ENCODE measurements at regions not wholly inside any gene's neighbourhood (a gene's known extent, or its start where the extent isn't known, plus 50 kb on each side); places are given as distances from the start of the nearest gene placed in this dataset.

DNA sequence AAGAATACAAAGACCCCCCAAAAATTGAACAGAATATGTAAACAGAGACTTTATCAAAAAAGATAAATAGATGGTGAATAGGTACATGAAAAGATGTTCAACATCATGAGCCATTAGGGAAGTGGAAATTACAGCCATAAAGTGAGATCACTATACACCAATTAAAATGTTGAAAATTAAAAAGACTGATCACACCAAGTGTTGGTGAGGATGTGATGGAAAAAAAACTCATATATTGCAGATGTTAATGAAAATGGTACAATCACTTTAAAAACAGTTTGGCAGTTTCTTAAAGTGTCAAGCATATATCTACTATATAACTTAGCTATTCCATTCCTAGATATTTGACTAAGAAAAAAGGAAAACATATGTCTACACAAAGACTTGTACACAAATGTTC is 280.5 kb downstream of the DHX35 start:
- TF ChIP-seq KDM1A (IDR thresholded peaks at IDR 0.05; ENCODE audit: borderline replicate concordance, low read length) (no peak), POLR2AphosphoS5 (IDR thresholded peaks at IDR 0.05; ENCODE audit: low read depth, low read length) (no peak), FOSL1 (IDR thresholded peaks at IDR 0.05; ENCODE audit: insufficient read depth, low read depth, low read length) (no peak)
- TF ChIP-seq, protein P1, sequence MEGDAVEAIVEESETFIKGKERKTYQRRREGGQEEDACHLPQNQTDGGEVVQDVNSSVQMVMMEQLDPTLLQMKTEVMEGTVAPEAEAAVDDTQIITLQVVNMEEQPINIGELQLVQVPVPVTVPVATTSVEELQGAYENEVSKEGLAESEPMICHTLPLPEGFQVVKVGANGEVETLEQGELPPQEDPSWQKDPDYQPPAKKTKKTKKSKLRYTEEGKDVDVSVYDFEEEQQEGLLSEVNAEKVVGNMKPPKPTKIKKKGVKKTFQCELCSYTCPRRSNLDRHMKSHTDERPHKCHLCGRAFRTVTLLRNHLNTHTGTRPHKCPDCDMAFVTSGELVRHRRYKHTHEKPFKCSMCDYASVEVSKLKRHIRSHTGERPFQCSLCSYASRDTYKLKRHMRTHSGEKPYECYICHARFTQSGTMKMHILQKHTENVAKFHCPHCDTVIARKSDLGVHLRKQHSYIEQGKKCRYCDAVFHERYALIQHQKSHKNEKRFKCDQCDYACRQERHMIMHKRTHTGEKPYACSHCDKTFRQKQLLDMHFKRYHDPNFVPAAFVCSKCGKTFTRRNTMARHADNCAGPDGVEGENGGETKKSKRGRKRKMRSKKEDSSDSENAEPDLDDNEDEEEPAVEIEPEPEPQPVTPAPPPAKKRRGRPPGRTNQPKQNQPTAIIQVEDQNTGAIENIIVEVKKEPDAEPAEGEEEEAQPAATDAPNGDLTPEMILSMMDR (IDR thresholded peaks at IDR 0.05; ENCODE audit: control extremely low read depth in 1 of 3, insufficient read depth in 1 of 3, low read depth in 1 of 3, low read length in 3 of 3), result no peak
- TF ChIP-seq, protein P2, sequence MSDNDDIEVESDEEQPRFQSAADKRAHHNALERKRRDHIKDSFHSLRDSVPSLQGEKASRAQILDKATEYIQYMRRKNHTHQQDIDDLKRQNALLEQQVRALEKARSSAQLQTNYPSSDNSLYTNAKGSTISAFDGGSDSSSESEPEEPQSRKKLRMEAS (IDR thresholded peaks at IDR 0.05), result no peak
